ENCODE measurements at regions not wholly inside any gene's neighbourhood (a gene's known extent, or its start where the extent isn't known, plus 50 kb on each side); places are given as distances from the start of the nearest gene placed in this dataset.

- no peak overlapping the region for H2AFZ ChIP-seq (ENCODE audit: low read depth, low read length)
- no peaks in the 10 kb centered on the region for H3K36me3 ChIP-seq (ENCODE audit: insufficient read depth, low read length)
- H3K4me3 ChIP-seq (ENCODE audit: low read length): no peak overlapping the region
- no peaks in the 10 kb centered on the region for H3K9me3 ChIP-seq (ENCODE audit: low read length)
- peaks cover 11% of the 10 kb centered on the region for H3K4me1 ChIP-seq (ENCODE audit: insufficient read depth, low read length)
- H3K27me3 ChIP-seq (ENCODE audit: insufficient read depth, low read length): no peaks in the 10 kb centered on the region
Measured at GRCh38 chr10:85420501-85421191, 945.9 kb downstream of the GRID1 start.

- H3K27me3 ChIP-seq (ENCODE audit: insufficient read depth, low read length): no peaks in the 10 kb centered on the region
- H3K4me3 ChIP-seq (ENCODE audit: low read length): no peak overlapping the region
- no peaks in the 10 kb centered on the region for H3K36me3 ChIP-seq (ENCODE audit: insufficient read depth, low read length)
- peaks cover 11% of the 10 kb centered on the region for H3K4me1 ChIP-seq (ENCODE audit: insufficient read depth, low read length)
- H3K9me3 ChIP-seq (ENCODE audit: low read length): no peaks in the 10 kb centered on the region
- no peak overlapping the region for H2AFZ ChIP-seq (ENCODE audit: low read depth, low read length)
Measured at GRCh38 chr10:85421421-85421820, 945.2 kb downstream of the GRID1 start.

- Histone ChIP-seq H3K4me1 (ENCODE audit: insufficient read depth, low read length) (no peaks in the 10 kb centered on the region), H3K4me3 (ENCODE audit: low read length) (no peak overlapping the region), H3K36me3 (ENCODE audit: insufficient read depth, low read length) (no peaks in the 10 kb centered on the region), H3K27me3 (ENCODE audit: insufficient read depth, low read length) (no peaks in the 10 kb centered on the region), H3K9me3 (ENCODE audit: low read length) (no peaks in the 10 kb centered on the region), H2AFZ (ENCODE audit: low read depth, low read length) (no peak overlapping the region)
Measured at GRCh38 chr10:85429126-85429525, 937.5 kb downstream of the GRID1 start.

GRCh38 chr10:85430991-85431390 is 935.6 kb downstream of the GRID1 start:
- Histone ChIP-seq H3K4me1 (ENCODE audit: insufficient read depth, low read length) (no peaks in the 10 kb centered on the region), H3K4me3 (ENCODE audit: low read length) (no peak overlapping the region), H3K9me3 (ENCODE audit: low read length) (no peaks in the 10 kb centered on the region), H2AFZ (ENCODE audit: low read depth, low read length) (no peak overlapping the region), H3K27me3 (ENCODE audit: insufficient read depth, low read length) (no peaks in the 10 kb centered on the region), H3K36me3 (ENCODE audit: insufficient read depth, low read length) (no peaks in the 10 kb centered on the region)

GRCh38 chr10:85433248-85433647 is 933.3 kb downstream of the GRID1 start:
- no peaks in the 10 kb centered on the region for H3K36me3 ChIP-seq (ENCODE audit: insufficient read depth, low read length)
- no peaks in the 10 kb centered on the region for H3K4me1 ChIP-seq (ENCODE audit: insufficient read depth, low read length)
- H3K9me3 ChIP-seq (ENCODE audit: low read length): no peaks in the 10 kb centered on the region
- H3K4me3 ChIP-seq (ENCODE audit: low read length): no peak overlapping the region
- H3K27me3 ChIP-seq (ENCODE audit: insufficient read depth, low read length): no peaks in the 10 kb centered on the region
- no peak overlapping the region for H2AFZ ChIP-seq (ENCODE audit: low read depth, low read length)

GRCh38 chr10:85444868-85445267 is 921.7 kb downstream of the GRID1 start:
- Histone ChIP-seq H3K27me3 (ENCODE audit: insufficient read depth, low read length) (no peaks in the 10 kb centered on the region), H3K36me3 (ENCODE audit: insufficient read depth, low read length) (no peaks in the 10 kb centered on the region), H3K4me1 (ENCODE audit: insufficient read depth, low read length) (no peaks in the 10 kb centered on the region)

GRCh38 chr10:85445702-85446101 is 920.9 kb downstream of the GRID1 start:
- Histone ChIP-seq H3K36me3 (ENCODE audit: insufficient read depth, low read length) (no peaks in the 10 kb centered on the region), H3K4me1 (ENCODE audit: insufficient read depth, low read length) (no peaks in the 10 kb centered on the region), H3K4me3 (ENCODE audit: low read length) (no peak overlapping the region), H2AFZ (ENCODE audit: low read depth, low read length) (no peak overlapping the region), H3K9me3 (ENCODE audit: low read length) (no peaks in the 10 kb centered on the region), H3K27me3 (ENCODE audit: insufficient read depth, low read length) (no peaks in the 10 kb centered on the region)

More at GRCh38 chr10:85444868-85445267, 921.7 kb downstream of the GRID1 start:
- no peak overlapping the region for H2AFZ ChIP-seq (ENCODE audit: low read depth, low read length)
- H3K9me3 ChIP-seq (ENCODE audit: low read length): no peaks in the 10 kb centered on the region
- H3K4me3 ChIP-seq (ENCODE audit: low read length): no peak overlapping the region

- H2AFZ ChIP-seq (ENCODE audit: low read depth, low read length): no peak overlapping the region
- H3K36me3 ChIP-seq (ENCODE audit: insufficient read depth, low read length): no peaks in the 10 kb centered on the region
- no peaks in the 10 kb centered on the region for H3K4me1 ChIP-seq (ENCODE audit: insufficient read depth, low read length)
- H3K4me3 ChIP-seq (ENCODE audit: low read length): no peak overlapping the region
- no peaks in the 10 kb centered on the region for H3K9me3 ChIP-seq (ENCODE audit: low read length)
- no peaks in the 10 kb centered on the region for H3K27me3 ChIP-seq (ENCODE audit: insufficient read depth, low read length)
Measured at GRCh38 chr10:85446827-85447226, 919.8 kb downstream of the GRID1 start.

GRCh38 chr10:85447690-85448089 is 918.9 kb downstream of the GRID1 start:
- no peaks in the 10 kb centered on the region for H3K9me3 ChIP-seq (ENCODE audit: low read length)
- no peaks in the 10 kb centered on the region for H3K4me1 ChIP-seq (ENCODE audit: insufficient read depth, low read length)
- H2AFZ ChIP-seq (ENCODE audit: low read depth, low read length): no peak overlapping the region
- no peak overlapping the region for H3K4me3 ChIP-seq (ENCODE audit: low read length)
- H3K36me3 ChIP-seq (ENCODE audit: insufficient read depth, low read length): no peaks in the 10 kb centered on the region
- no peaks in the 10 kb centered on the region for H3K27me3 ChIP-seq (ENCODE audit: insufficient read depth, low read length)

- Histone ChIP-seq H3K9me3 (ENCODE audit: low read length) (no peaks in the 10 kb centered on the region), H3K36me3 (ENCODE audit: insufficient read depth, low read length) (no peaks in the 10 kb centered on the region), H3K27me3 (ENCODE audit: insufficient read depth, low read length) (no peaks in the 10 kb centered on the region), H2AFZ (ENCODE audit: low read depth, low read length) (no peak overlapping the region), H3K4me1 (ENCODE audit: insufficient read depth, low read length) (no peaks in the 10 kb centered on the region), H3K4me3 (ENCODE audit: low read length) (no peak overlapping the region)
Measured at GRCh38 chr10:85448716-85449115, 917.9 kb downstream of the GRID1 start.

- Histone ChIP-seq H3K36me3 (ENCODE audit: insufficient read depth, low read length) (no peaks in the 10 kb centered on the region), H3K4me3 (ENCODE audit: low read length) (no peak overlapping the region), H3K4me1 (ENCODE audit: insufficient read depth, low read length) (no peaks in the 10 kb centered on the region), H3K9me3 (ENCODE audit: low read length) (no peaks in the 10 kb centered on the region), H2AFZ (ENCODE audit: low read depth, low read length) (no peak overlapping the region), H3K27me3 (ENCODE audit: insufficient read depth, low read length) (no peaks in the 10 kb centered on the region)
Measured at GRCh38 chr10:85454386-85454785, 912.2 kb downstream of the GRID1 start.

GRCh38 chr10:85457191-85457590 is 909.4 kb downstream of the GRID1 start:
- Histone ChIP-seq H3K9me3 (ENCODE audit: low read length) (no peaks in the 10 kb centered on the region), H3K27me3 (ENCODE audit: insufficient read depth, low read length) (no peaks in the 10 kb centered on the region), H3K36me3 (ENCODE audit: insufficient read depth, low read length) (no peaks in the 10 kb centered on the region), H3K4me1 (ENCODE audit: insufficient read depth, low read length) (no peaks in the 10 kb centered on the region), H2AFZ (ENCODE audit: low read depth, low read length) (no peak overlapping the region), H3K4me3 (ENCODE audit: low read length) (no peak overlapping the region)

- no peak overlapping the region for H3K4me3 ChIP-seq (ENCODE audit: low read length)
- H2AFZ ChIP-seq (ENCODE audit: low read depth, low read length): no peak overlapping the region
- no peaks in the 10 kb centered on the region for H3K9me3 ChIP-seq (ENCODE audit: low read length)
- no peaks in the 10 kb centered on the region for H3K36me3 ChIP-seq (ENCODE audit: insufficient read depth, low read length)
- H3K27me3 ChIP-seq (ENCODE audit: insufficient read depth, low read length): no peaks in the 10 kb centered on the region
- no peaks in the 10 kb centered on the region for H3K4me1 ChIP-seq (ENCODE audit: insufficient read depth, low read length)
Measured at GRCh38 chr10:85458324-85458723, 908.3 kb downstream of the GRID1 start.

- H3K9me3 ChIP-seq (ENCODE audit: low read length): no peaks in the 10 kb centered on the region
- no peak overlapping the region for H2AFZ ChIP-seq (ENCODE audit: low read depth, low read length)
- no peaks in the 10 kb centered on the region for H3K4me1 ChIP-seq (ENCODE audit: insufficient read depth, low read length)
- H3K36me3 ChIP-seq (ENCODE audit: insufficient read depth, low read length): no peaks in the 10 kb centered on the region
- no peak overlapping the region for H3K4me3 ChIP-seq (ENCODE audit: low read length)
- H3K27me3 ChIP-seq (ENCODE audit: insufficient read depth, low read length): no peaks in the 10 kb centered on the region
Measured at GRCh38 chr10:85459906-85460305, 906.7 kb downstream of the GRID1 start.
